GM23338 (cell line): ENCODE measurements at regions not wholly inside any gene's neighbourhood (a gene's known extent, or its start where the extent isn't known, plus 50 kb on each side); places are given as distances from the start of the nearest gene placed in this dataset.
A peak's percentile ranks its signal among the peaks of the same experiment; 100 is the strongest.

ENCODE experiments used
- ATAC-seq: fragments of 200-7000 bp; cut with Tn5 transposase; 3 replicates; pipeline ENCODE4 v1.9.1; 2020
- DNase-seq: peaks from one replicate; pipeline ENCODE4 v3.0.0-alpha.2; 2015; ENCODE audit warnings: low spot score
- H2AFZ ChIP-seq: fragments of 200-600 bp; sonication (generic); 2 replicates; pipeline ENCODE4 v1.8.0; 2016; ENCODE audit warnings: antibody characterized with exemption, mild to moderate bottlenecking, moderate library complexity
- H3F3A ChIP-seq: fragments of 200-600 bp; sonication (generic); replicated peaks from 2 replicates; pipeline ENCODE4 v1.8.0; 2017; ENCODE audit warnings: antibody characterized with exemption, mixed run types, low read depth
- H3K27ac ChIP-seq: fragments of 200-600 bp; sonication (generic); 2 replicates; pipeline ENCODE4 v1.6.1; 2016; ENCODE audit warnings: low read depth
- H3K27me3 ChIP-seq: fragments of 200-600 bp; sonication (generic); 2 replicates; pipeline ENCODE4 v1.8.0; 2016; ENCODE audit warnings: mild to moderate bottlenecking, mixed run types, moderate library complexity; ENCODE audit not compliant: insufficient read depth
- H3K36me3 ChIP-seq: fragments of 200-600 bp; sonication (generic); 2 replicates; pipeline ENCODE4 v1.8.0; 2016; ENCODE audit warnings: mild to moderate bottlenecking; ENCODE audit not compliant: insufficient read depth
- H3K4me1 ChIP-seq: fragments of 200-600 bp; sonication (generic); 2 replicates; pipeline ENCODE4 v1.8.0; 2016; ENCODE audit warnings: mild to moderate bottlenecking, moderate library complexity; ENCODE audit not compliant: insufficient read depth
- H3K4me2 ChIP-seq: fragments of 200-600 bp; sonication (generic); 2 replicates; pipeline ENCODE4 v1.7.1; 2017; ENCODE audit warnings: mixed run types
- H3K4me3 ChIP-seq: fragments of 200-600 bp; sonication (generic); 2 replicates; pipeline ENCODE4 v1.6.1; 2016; ENCODE audit warnings: mixed run types
- H3K79me2 ChIP-seq: fragments of 200-600 bp; sonication (generic); replicated peaks from 2 replicates; pipeline ENCODE4 v1.8.0; 2017; ENCODE audit warnings: mild to moderate bottlenecking; ENCODE audit not compliant: insufficient read depth
- H3K9me2 ChIP-seq: fragments of 200-600 bp; sonication (generic); 2 replicates; pipeline ENCODE4 v1.8.0; 2017; ENCODE audit not compliant: insufficient read depth
- H4K20me1 ChIP-seq: fragments of 200-600 bp; sonication (generic); replicated peaks from 2 replicates; pipeline ENCODE4 v1.8.0; 2017; ENCODE audit warnings: mild to moderate bottlenecking; ENCODE audit not compliant: insufficient read depth
- H3K27ac Mint-ChIP-seq: 2 replicates; pipeline ENCODE4 v1.8.0; 2020; ENCODE audit warnings: inconsistent platforms, mild to moderate bottlenecking, moderate library complexity, mixed read lengths
- H3K27me3 Mint-ChIP-seq: 3 replicates; pipeline ENCODE4 v1.8.0; 2022; ENCODE audit warnings: low read depth, mild to moderate bottlenecking, moderate library complexity, mixed read lengths, inconsistent platforms; ENCODE audit not compliant: insufficient read depth, poor library complexity
- H3K36me3 Mint-ChIP-seq: 3 replicates; pipeline ENCODE4 v1.8.0; 2021; ENCODE audit warnings: low read depth, mild to moderate bottlenecking, inconsistent platforms, moderate library complexity, mixed read lengths
- H3K4me1 Mint-ChIP-seq: 3 replicates; pipeline ENCODE4 v1.8.0; 2020; ENCODE audit warnings: mild to moderate bottlenecking, inconsistent platforms, mixed read lengths
- H3K4me3 Mint-ChIP-seq: 3 replicates; pipeline ENCODE4 v1.8.0; 2021; ENCODE audit warnings: moderate library complexity, mild to moderate bottlenecking, inconsistent platforms, mixed read lengths
- H3K9me3 Mint-ChIP-seq: 3 replicates; pipeline ENCODE4 v1.8.0; 2020; ENCODE audit warnings: moderate library complexity, mild to moderate bottlenecking, inconsistent platforms, mixed read lengths
- CREB1 ChIP-seq: fragments of 250-450 bp; sonication (Bioruptor Pico); IDR thresholded peaks from 2 replicates; pipeline ENCODE4 v1.5.0; 2020; ENCODE audit warnings: low read depth, mild to moderate bottlenecking, moderate library complexity
- CTCF ChIP-seq, 2 experiments: fragments of 200-600 bp in 1 of 2; sonication (generic) in 1 of 2; conservative IDR thresholded peaks; 2 replicates each; pipeline versions ENCODE4 v1.5.1 to v1.6.1; 2016 to 2017; ENCODE audit warnings: antibody characterized with exemption in 2 of 2, low read depth in 2 of 2, mild to moderate bottlenecking in 2 of 2, moderate library complexity in 1 of 2
- ETS1 ChIP-seq: IDR thresholded peaks from 2 replicates; pipeline ENCODE4 v1.6.1; 2016; ENCODE audit warnings: antibody characterized with exemption
- EZH2 ChIP-seq: fragments of 200-600 bp; sonication (generic); IDR thresholded peaks from one replicate; pipeline ENCODE4 v1.8.0; 2017; ENCODE audit warnings: antibody characterized with exemption, mild to moderate bottlenecking, low read depth; ENCODE audit not compliant: unreplicated experiment
- EZH2phosphoT487 ChIP-seq: fragments of 200-600 bp; sonication (generic); IDR thresholded peaks from one replicate; pipeline ENCODE4 v1.8.1; 2018; ENCODE audit warnings: antibody characterized with exemption; ENCODE audit not compliant: unreplicated experiment
- JUNB ChIP-seq: IDR thresholded peaks from one replicate; pipeline ENCODE4 v1.6.1; 2016; ENCODE audit warnings: antibody characterized with exemption; ENCODE audit not compliant: unreplicated experiment
- NANOG ChIP-seq: IDR thresholded peaks from 2 replicates; pipeline ENCODE4 v1.6.1; 2016; ENCODE audit warnings: antibody characterized with exemption, borderline replicate concordance
- POLR2AphosphoS5 ChIP-seq: IDR thresholded peaks from 2 replicates; pipeline ENCODE4 v1.6.1; 2016; ENCODE audit warnings: antibody characterized with exemption, low read depth
- REST ChIP-seq: IDR thresholded peaks from one replicate; pipeline ENCODE4 v1.6.1; 2018; ENCODE audit warnings: antibody characterized with exemption; ENCODE audit not compliant: unreplicated experiment
- STAT1 ChIP-seq: IDR thresholded peaks from one replicate; pipeline ENCODE4 v1.6.1; 2016; ENCODE audit warnings: antibody characterized with exemption; ENCODE audit not compliant: unreplicated experiment
- ZNF114 ChIP-seq: fragments of 250-450 bp; sonication (Bioruptor Pico); IDR thresholded peaks from 2 replicates; pipeline ENCODE4 v1.5.0; 2020; ENCODE audit warnings: mild to moderate bottlenecking, moderate library complexity
- ZNF331 ChIP-seq: fragments of 250-450 bp; sonication (Bioruptor Pico); IDR thresholded peaks from 2 replicates; pipeline ENCODE4 v1.5.0; 2020; ENCODE audit warnings: low read depth, mild to moderate bottlenecking, moderate library complexity
- ZNF462 ChIP-seq: fragments of 250-450 bp; sonication (Bioruptor Pico); IDR thresholded peaks from 2 replicates; pipeline ENCODE4 v1.5.0; 2020; ENCODE audit warnings: mild to moderate bottlenecking, moderate library complexity

GRCh38 chr1:21378705-21379494 lies 61.0 kb upstream of the NBPF3 start:
- peaks cover 9% of the 10 kb centered on the region for H3K27me3 Mint-ChIP-seq
- H3F3A ChIP-seq = no peaks in the 10 kb centered on the region
- peaks cover 3% of the 10 kb centered on the region; the same call in 1 of the 3 replicates for H3K9me3 Mint-ChIP-seq
- DNase-seq (no peak), ATAC-seq (no peak)
- peaks cover 8% of the 10 kb centered on the region; the same call in 2 of the 3 replicates for H3K4me1 Mint-ChIP-seq
- peak overlapping the region; percentile 32; the same call in 1 of the 2 replicates for H2AFZ ChIP-seq
- H3K36me3 ChIP-seq = no peaks in the 10 kb centered on the region
- no peak overlapping the region for H3K4me3 ChIP-seq
- peaks cover 6% of the 10 kb centered on the region for H3K4me1 ChIP-seq
- no peaks in the 10 kb centered on the region for H3K27me3 ChIP-seq
- H3K27ac Mint-ChIP-seq = no peak overlapping the region
- H3K79me2 ChIP-seq = no peaks in the 10 kb centered on the region
- no peaks in the 10 kb centered on the region for H3K36me3 Mint-ChIP-seq
- H3K4me3 Mint-ChIP-seq = no peak overlapping the region
- H4K20me1 ChIP-seq = no peaks in the 10 kb centered on the region
- H3K27ac ChIP-seq = no peak overlapping the region
- no peak overlapping the region for H3K4me2 ChIP-seq
- TF ChIP-seq ZNF114 (CRISPR knock-in tag) (no peak), JUNB (no peak), CTCF (conservative IDR thresholded peaks at IDR 0.05; ENCODE audit: low read depth in 2 of 2) (no peak), ZNF331 (CRISPR knock-in tag) (no peak), STAT1 (no peak), CREB1 (CRISPR knock-in tag) (no peak), NANOG (no peak), POLR2AphosphoS5 (no peak), EZH2 (no peak), ETS1 (no peak), REST (no peak), ZNF462 (no peak), EZH2phosphoT487 (no peak)
- H3K9me2 ChIP-seq = no peaks in the 10 kb centered on the region
